Activated CD8-positive, alpha-beta memory T cell treated with anti-CD3 and anti-CD28 coated beads, Interleukin-2, amount 10 ng/mL, durations not matched to agents 7 days and 5 days (primary cell): ENCODE measurements at regions not wholly inside any gene's neighbourhood (a gene's known extent, or its start where the extent isn't known, plus 50 kb on each side); places are given as distances from the start of the nearest gene placed in this dataset.

Experiments
- ATAC-seq: fragments of 150-1000 bp; cut with Tn5 transposase; one replicate; pipeline ENCODE4 v1.10.0; 2021; ENCODE audit warnings: moderate library complexity
- CTCF ChIA-PET: fragments of 350-600 bp; sonication (Branson Sonifier 250); formaldehyde crosslinking; loops from one replicate; lab custom pipeline; 2021; ENCODE audit warnings: antibody characterized with exemption; lab: Charles Lee
- DNase-seq: peaks from one replicate; pipeline ENCODE4 v3.0.0-alpha.2; 2020
- H3K27ac Mint-ChIP-seq: one replicate; pipeline ENCODE4 v1.8.0; 2021; ENCODE audit warnings: mild to moderate bottlenecking, mixed read lengths
- H3K27me3 Mint-ChIP-seq: one replicate; pipeline ENCODE4 v1.8.0; 2021; ENCODE audit warnings: mixed read lengths
- H3K36me3 Mint-ChIP-seq: one replicate; pipeline ENCODE4 v1.8.0; 2021; ENCODE audit warnings: mild to moderate bottlenecking, mixed read lengths
- H3K4me1 Mint-ChIP-seq: one replicate; pipeline ENCODE4 v1.8.0; 2021; ENCODE audit warnings: mixed read lengths
- H3K4me3 Mint-ChIP-seq: one replicate; pipeline ENCODE4 v1.8.0; 2021; ENCODE audit warnings: mild to moderate bottlenecking, moderate library complexity, mixed read lengths
- H3K9me3 Mint-ChIP-seq: one replicate; pipeline ENCODE4 v1.8.0; 2022; ENCODE audit warnings: low read depth, mixed read lengths

- CTCF ChIA-PET: no interaction called here
- Mint-ChIP-seq H3K27ac (no peak overlapping the region), H3K27me3 (peaks cover 13% of the 10 kb centered on the region), H3K9me3 (no peaks in the 10 kb centered on the region), H3K36me3 (no peaks in the 10 kb centered on the region), H3K4me3 (no peak overlapping the region), H3K4me1 (no peaks in the 10 kb centered on the region)
- DNase-seq: no peak
- no peak for ATAC-seq
Measured at GRCh38 chr14:101153691-101154090, 250.2 kb upstream of the RTL1 start.

GRCh38 chr14:101155575-101155974 is 252.1 kb upstream of the RTL1 start:
- Mint-ChIP-seq H3K9me3 (no peaks in the 10 kb centered on the region), H3K4me3 (no peak overlapping the region), H3K36me3 (no peaks in the 10 kb centered on the region), H3K4me1 (no peaks in the 10 kb centered on the region), H3K27ac (no peak overlapping the region), H3K27me3 (peaks cover 13% of the 10 kb centered on the region)
- CTCF ChIA-PET: no interaction called here
- DNase-seq (no peak), ATAC-seq (no peak)

GRCh38 chr14:101167428-101167827 is 263.9 kb upstream of the RTL1 start:
- H3K36me3 Mint-ChIP-seq: no peaks in the 10 kb centered on the region

GRCh38 chr14:101169267-101169666 is 265.7 kb upstream of the RTL1 start:
- CTCF ChIA-PET: no interaction called here
- no peak overlapping the region for H3K27ac Mint-ChIP-seq
- no peaks in the 10 kb centered on the region for H3K36me3 Mint-ChIP-seq
- DNase-seq (no peak), ATAC-seq (no peak)
- no peaks in the 10 kb centered on the region for H3K4me1 Mint-ChIP-seq
- no peak overlapping the region for H3K4me3 Mint-ChIP-seq
- peaks cover 6% of the 10 kb centered on the region for H3K9me3 Mint-ChIP-seq
- H3K27me3 Mint-ChIP-seq: no peaks in the 10 kb centered on the region

More at GRCh38 chr14:101167428-101167827, 263.9 kb upstream of the RTL1 start:
- DNase-seq (no peak), ATAC-seq (no peak)
- no peaks in the 10 kb centered on the region for H3K4me1 Mint-ChIP-seq
- H3K27ac Mint-ChIP-seq: no peak overlapping the region
- no peak overlapping the region for H3K4me3 Mint-ChIP-seq
- H3K9me3 Mint-ChIP-seq: peaks cover 6% of the 10 kb centered on the region
- CTCF ChIA-PET: no interaction called here
- H3K27me3 Mint-ChIP-seq: peaks cover 6% of the 10 kb centered on the region

- Mint-ChIP-seq H3K27ac (no peak overlapping the region), H3K4me3 (no peak overlapping the region), H3K9me3 (peaks cover 6% of the 10 kb centered on the region), H3K4me1 (no peaks in the 10 kb centered on the region), H3K36me3 (no peaks in the 10 kb centered on the region), H3K27me3 (no peaks in the 10 kb centered on the region)
- DNase-seq (no peak), ATAC-seq (no peak)
- CTCF ChIA-PET: no interaction called here
Measured at GRCh38 chr14:101171650-101172049, 268.1 kb upstream of the RTL1 start.

GRCh38 chr14:101173698-101174521 is 270.4 kb upstream of the RTL1 start:
- no peak for ATAC-seq
- H3K9me3 Mint-ChIP-seq: no peaks in the 10 kb centered on the region
- no peaks in the 10 kb centered on the region for H3K36me3 Mint-ChIP-seq
- DNase-seq: no peak
- no peaks in the 10 kb centered on the region for H3K27me3 Mint-ChIP-seq
- CTCF ChIA-PET: no interaction called here
- H3K4me1 Mint-ChIP-seq: no peaks in the 10 kb centered on the region
- no peak overlapping the region for H3K27ac Mint-ChIP-seq
- no peak overlapping the region for H3K4me3 Mint-ChIP-seq

- ATAC-seq: no peak
- no peak overlapping the region for H3K27ac Mint-ChIP-seq
- H3K36me3 Mint-ChIP-seq: no peaks in the 10 kb centered on the region
- DNase-seq: no peak
- CTCF ChIA-PET: no interaction called here
- H3K9me3 Mint-ChIP-seq: no peaks in the 10 kb centered on the region
- no peaks in the 10 kb centered on the region for H3K27me3 Mint-ChIP-seq
- no peak overlapping the region for H3K4me3 Mint-ChIP-seq
- no peaks in the 10 kb centered on the region for H3K4me1 Mint-ChIP-seq
Measured at GRCh38 chr14:101174522-101174838, 271.0 kb upstream of the RTL1 start.

GRCh38 chr14:101174980-101175606 is 271.6 kb upstream of the RTL1 start:
- ATAC-seq: no peak
- no peaks in the 10 kb centered on the region for H3K9me3 Mint-ChIP-seq
- DNase-seq: no peak
- H3K4me1 Mint-ChIP-seq: no peaks in the 10 kb centered on the region
- CTCF ChIA-PET: no interaction called here
- H3K4me3 Mint-ChIP-seq: no peak overlapping the region
- no peak overlapping the region for H3K27ac Mint-ChIP-seq
- H3K36me3 Mint-ChIP-seq: no peaks in the 10 kb centered on the region
- H3K27me3 Mint-ChIP-seq: no peaks in the 10 kb centered on the region

GRCh38 chr14:101175731-101176534 is 272.4 kb upstream of the RTL1 start:
- Mint-ChIP-seq H3K9me3 (no peaks in the 10 kb centered on the region), H3K27me3 (no peaks in the 10 kb centered on the region), H3K4me1 (no peaks in the 10 kb centered on the region), H3K36me3 (no peaks in the 10 kb centered on the region), H3K4me3 (no peak overlapping the region), H3K27ac (no peak overlapping the region)
- no peak for ATAC-seq
- DNase-seq: peak; percentile 21
- CTCF ChIA-PET: no interaction called here

GRCh38 chr14:101176535-101177205 is 273.1 kb upstream of the RTL1 start:
- no peaks in the 10 kb centered on the region for H3K4me1 Mint-ChIP-seq
- H3K9me3 Mint-ChIP-seq: no peaks in the 10 kb centered on the region
- CTCF ChIA-PET: no interaction called here
- DNase-seq (peak; percentile 28), ATAC-seq (no peak)
- H3K27ac Mint-ChIP-seq: no peak overlapping the region
- H3K4me3 Mint-ChIP-seq: no peak overlapping the region
- H3K27me3 Mint-ChIP-seq: no peaks in the 10 kb centered on the region
- H3K36me3 Mint-ChIP-seq: no peaks in the 10 kb centered on the region

GRCh38 chr14:101177301-101177971 is 273.9 kb upstream of the RTL1 start:
- no peaks in the 10 kb centered on the region for H3K4me1 Mint-ChIP-seq
- no peak overlapping the region for H3K4me3 Mint-ChIP-seq
- no peaks in the 10 kb centered on the region for H3K27me3 Mint-ChIP-seq
- H3K27ac Mint-ChIP-seq: no peak overlapping the region
- peak; percentile 19 for DNase-seq
- no peaks in the 10 kb centered on the region for H3K36me3 Mint-ChIP-seq
- no peaks in the 10 kb centered on the region for H3K9me3 Mint-ChIP-seq
- no peak for ATAC-seq
- CTCF ChIA-PET: no interaction called here

- Mint-ChIP-seq H3K4me3 (no peak overlapping the region), H3K36me3 (no peaks in the 10 kb centered on the region), H3K9me3 (no peaks in the 10 kb centered on the region), H3K4me1 (no peaks in the 10 kb centered on the region), H3K27ac (no peak overlapping the region), H3K27me3 (no peaks in the 10 kb centered on the region)
- CTCF ChIA-PET: no interaction called here
- ATAC-seq (no peak), DNase-seq (peak; percentile 19)
Measured at GRCh38 chr14:101178184-101179072, 274.9 kb upstream of the RTL1 start.
